Gastrocnemius medialis (tissue), 4 donors: ENCODE measurements at regions not wholly inside any gene's neighbourhood (a gene's known extent, or its start where the extent isn't known, plus 50 kb on each side); places are given as distances from the start of the nearest gene placed in this dataset.

Source experiments
- ATAC-seq, 2 donors: fragments of 150-250 bp; one replicate each; pipeline ENCODE4 v1.9.1; 2016
- DNase-seq, 2 donors: peaks; one replicate each; pipeline ENCODE4 v3.0.0-alpha.2; 2019
- H3K27ac ChIP-seq, 4 donors: fragments of 200-600 bp; sonication (generic); 1 replicate in 1 of 4; 2 replicates in 3 of 4; pipeline ENCODE4 v1.5.1; 2016 to 2018; ENCODE audit warnings: mild to moderate bottlenecking in 2 of 4, moderate library complexity in 1 of 4
- H3K27me3 ChIP-seq, 3 donors: fragments of 200-600 bp; sonication (generic) in 2 of 3; 1 replicate in 1 of 3; 2 replicates in 2 of 3; pipeline versions ENCODE4 v1.5.1 to v1.6.0; 2016 to 2019; ENCODE audit warnings: mild to moderate bottlenecking in 1 of 3, moderate library complexity in 1 of 3
- H3K36me3 ChIP-seq, 2 donors: fragments of 200-600 bp; sonication (generic) in 1 of 2; one replicate each; pipeline ENCODE4 v1.5.1; 2017 to 2018
- H3K4me1 ChIP-seq, 2 donors: fragments of 200-600 bp; sonication (generic) in 1 of 2; one replicate each; pipeline ENCODE4 v1.5.1; 2016 to 2017; ENCODE audit warnings: mild to moderate bottlenecking in 2 of 2
- H3K4me3 ChIP-seq, 4 donors: fragments of 200-600 bp; sonication (generic) in 3 of 4; 1 replicate in 1 of 4; 2 replicates in 3 of 4; pipeline ENCODE4 v1.5.1; 2016 to 2019; ENCODE audit warnings: mild to moderate bottlenecking in 2 of 4
- H3K9me3 ChIP-seq, 3 donors: fragments of 200-600 bp; sonication (generic) in 2 of 3; 1 replicate in 1 of 3; 2 replicates in 2 of 3; pipeline ENCODE4 v1.5.1; 2016 to 2019
- CTCF ChIP-seq, 5 experiments: fragments of 450-650 bp in 3 of 5; fragments of 200-600 bp in 2 of 5; sonication (generic) in 2 of 5; IDR thresholded peaks in 4 of 5; conservative IDR thresholded peaks in 1 of 5; 1 replicate in 4 of 5; 2 replicates in 1 of 5; pipeline ENCODE4 v1.5.1; 2016 to 2019; ENCODE audit warnings: antibody characterized with exemption in 5 of 5, mild to moderate bottlenecking in 3 of 5, moderate library complexity in 3 of 5
- POLR2A ChIP-seq, 2 donors: fragments of 450-650 bp; IDR thresholded peaks; one replicate each; pipeline ENCODE4 v1.6.1; 2017; ENCODE audit warnings: antibody characterized with exemption in 2 of 2, mild to moderate bottlenecking in 2 of 2, moderate library complexity in 2 of 2
- in situ Hi-C, 4 donors: fragments of 200-750 bp; cut with MboI; loops; one replicate each; pipeline versions ENCODE4 v1.15.0 to v1.8.0; 2017; ENCODE audit warnings: low sequenced_read_pairs in 4 of 4
- intact Hi-C: fragments of 100-400 bp; cut with DNase I; formaldehyde crosslinking; loops from one replicate; pipeline ENCODE4 v1.15.1; 2023; ENCODE audit warnings: low total_unique reads

GRCh38 chr6:130625825-130626527 lies 201.2 kb upstream of the SMLR1 start:
- no peak for ATAC-seq
- Histone ChIP-seq H3K4me1 (no peaks in the 10 kb centered on the region), H3K27ac (no peak overlapping the region), H3K4me3 (no peak overlapping the region), H3K36me3 (no peaks in the 10 kb centered on the region), H3K9me3 (no peaks in the 10 kb centered on the region), H3K27me3 (no peaks in the 10 kb centered on the region)
- TF ChIP-seq POLR2A (IDR thresholded peaks at IDR 0.05), result no peak
- no peak for TF ChIP-seq CTCF (IDR thresholded peaks at IDR 0.05 in 4 of 5, conservative IDR thresholded peaks at IDR 0.05 in 1 of 5)
- intact Hi-C loops, result no loop called here
- in situ Hi-C loops, result no loop called here
- DNase-seq, result no peak

GRCh38 chr6:130628862-130629261 lies 198.3 kb upstream of the SMLR1 start:
- Histone ChIP-seq H3K4me3 (no peak overlapping the region), H3K36me3 (no peaks in the 10 kb centered on the region), H3K27me3 (no peaks in the 10 kb centered on the region), H3K4me1 (no peaks in the 10 kb centered on the region), H3K27ac (no peak overlapping the region), H3K9me3 (no peaks in the 10 kb centered on the region)
- no peak for ATAC-seq
- intact Hi-C loops, result no loop called here
- TF ChIP-seq CTCF (IDR thresholded peaks at IDR 0.05 in 4 of 5, conservative IDR thresholded peaks at IDR 0.05 in 1 of 5) (no peak), POLR2A (IDR thresholded peaks at IDR 0.05) (no peak)
- in situ Hi-C loops, result no loop called here
- DNase-seq, result no peak

- Histone ChIP-seq H3K27me3 (no peaks in the 10 kb centered on the region), H3K4me1 (no peaks in the 10 kb centered on the region), H3K27ac (no peak overlapping the region), H3K4me3 (no peak overlapping the region), H3K9me3 (no peaks in the 10 kb centered on the region), H3K36me3 (no peaks in the 10 kb centered on the region)
- no peak for TF ChIP-seq POLR2A (IDR thresholded peaks at IDR 0.05)
- TF ChIP-seq CTCF (IDR thresholded peaks at IDR 0.05 in 4 of 5, conservative IDR thresholded peaks at IDR 0.05 in 1 of 5), result no peak
- ATAC-seq, result no peak
- intact Hi-C loops (no loop called here), in situ Hi-C loops (no loop called here)
- DNase-seq, result no peak
Observed at GRCh38 chr6:130629640-130630039, 197.6 kb upstream of the SMLR1 start.

- no peaks in the 10 kb centered on the region for H3K36me3 ChIP-seq
- no peak overlapping the region for H3K27ac ChIP-seq
- TF ChIP-seq CTCF (IDR thresholded peaks at IDR 0.05 in 4 of 5, conservative IDR thresholded peaks at IDR 0.05 in 1 of 5), result no peak
- no peak for TF ChIP-seq POLR2A (IDR thresholded peaks at IDR 0.05)
- no peak overlapping the region for H3K4me3 ChIP-seq
- H3K4me1 ChIP-seq, result no peaks in the 10 kb centered on the region
- H3K9me3 ChIP-seq, result no peaks in the 10 kb centered on the region
- in situ Hi-C loops, result no loop called here
- H3K27me3 ChIP-seq, result no peaks in the 10 kb centered on the region
- no peak for ATAC-seq
- intact Hi-C loops, result no loop called here
- no peak for DNase-seq
Observed at GRCh38 chr6:130632277-130632676, 194.9 kb upstream of the SMLR1 start.

DNA sequence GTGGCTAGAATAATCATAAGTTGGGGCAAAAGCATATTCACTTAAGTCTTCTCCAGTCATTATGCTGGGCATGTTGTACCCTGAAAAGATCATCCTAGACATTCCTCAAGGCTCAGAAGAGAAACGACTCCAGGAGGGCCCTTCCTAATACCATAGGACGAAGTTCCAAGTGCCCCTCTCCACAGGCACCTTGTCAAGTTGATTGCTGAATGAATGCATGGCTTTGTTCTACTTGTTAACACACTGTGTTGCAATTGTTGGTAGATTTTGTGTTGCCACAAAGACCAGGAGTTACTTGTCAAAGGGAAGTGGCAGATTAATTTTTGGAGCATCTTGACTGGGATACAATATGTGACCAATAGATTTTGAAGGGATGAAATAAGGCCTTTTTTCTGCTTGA lies 194.3 kb upstream of the SMLR1 start:
- Histone ChIP-seq H3K36me3 (no peaks in the 10 kb centered on the region), H3K9me3 (no peaks in the 10 kb centered on the region), H3K4me3 (no peak overlapping the region), H3K4me1 (no peaks in the 10 kb centered on the region), H3K27ac (no peak overlapping the region), H3K27me3 (no peaks in the 10 kb centered on the region)
- in situ Hi-C loops (no loop called here), intact Hi-C loops (no loop called here)
- TF ChIP-seq CTCF (IDR thresholded peaks at IDR 0.05 in 4 of 5, conservative IDR thresholded peaks at IDR 0.05 in 1 of 5), result no peak
- TF ChIP-seq POLR2A (IDR thresholded peaks at IDR 0.05), result no peak
- no peak for ATAC-seq
- DNase-seq, result no peak
